ENCODE measurements at regions not wholly inside any gene's neighbourhood (a gene's known extent, or its start where the extent isn't known, plus 50 kb on each side); places are given as distances from the start of the nearest gene placed in this dataset.

DNA sequence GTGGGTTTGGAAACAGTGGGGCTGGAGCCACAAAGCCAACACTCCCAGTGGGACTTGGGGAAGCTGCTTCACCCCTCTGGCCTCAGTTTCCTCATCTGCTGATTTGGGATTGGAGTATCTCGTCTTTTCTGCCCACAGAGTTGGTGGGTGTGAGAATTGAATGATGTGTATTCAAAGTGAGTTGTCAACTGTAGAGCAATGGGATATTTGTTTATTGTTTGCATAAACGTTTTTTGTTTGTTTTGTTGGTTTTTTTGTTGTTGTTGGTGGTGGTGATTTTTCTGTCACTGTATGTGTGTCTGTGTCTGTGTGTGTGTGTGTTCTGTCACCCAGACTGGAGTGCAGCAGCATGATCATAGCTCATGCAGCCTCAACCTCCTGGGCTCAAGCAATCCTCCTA is 542.0 kb downstream of the MIAT start:
- Histone ChIP-seq H3K9me3 (ENCODE audit: control insufficient read depth, low read length) (no peaks in the 10 kb centered on the region), H3K9ac (ENCODE audit: low read length) (no peak overlapping the region), H2BK120ac (ENCODE audit: low read depth, low read length) (no peak overlapping the region), H2BK5ac (ENCODE audit: low read depth, low read length, poor library complexity, severe bottlenecking) (no peak overlapping the region), H3K14ac (ENCODE audit: low read length in 2 of 2) (no peak overlapping the region), H3K36me3 (ENCODE audit: control insufficient read depth in 1 of 2, insufficient read depth in 2 of 2, low read depth in 1 of 2, low read length in 2 of 2) (no peaks in the 10 kb centered on the region), H2AK5ac (ENCODE audit: low read length, severe bottlenecking) (peak overlapping the region; percentile 47), H2BK15ac (ENCODE audit: low read depth, poor library complexity, severe bottlenecking) (no peak overlapping the region), H4K8ac (ENCODE audit: low read length) (no peak overlapping the region), H2BK12ac (ENCODE audit: low read length in 2 of 2) (no peak overlapping the region), H2AFZ (ENCODE audit: low read depth, low read length) (no peak overlapping the region), H3K4me2 (ENCODE audit: low read length, poor library complexity, severe bottlenecking) (no peak overlapping the region), H3K27ac (ENCODE audit: low read length, poor library complexity, severe bottlenecking) (no peak overlapping the region), H3K18ac (ENCODE audit: low read depth in 1 of 2, low read length in 2 of 2) (no peak overlapping the region), H3K4ac (ENCODE audit: low read depth in 1 of 2, low read length in 2 of 2) (no peak overlapping the region), H3K79me1 (replicated peaks; ENCODE audit: low read length, poor library complexity, severe bottlenecking) (no peaks in the 10 kb centered on the region), H3K23ac (ENCODE audit: low read length in 2 of 2) (no peak overlapping the region), H3K4me1 (ENCODE audit: control insufficient read depth, insufficient read depth, low read depth, low read length) (peaks cover 6% of the 10 kb centered on the region), H4K91ac (ENCODE audit: low read length) (no peak overlapping the region), H3K4me3 (ENCODE audit: insufficient read depth in 1 of 2, low read depth in 1 of 2, low read length in 2 of 2) (no peak overlapping the region), H3K27me3 (ENCODE audit: control insufficient read depth in 1 of 2, insufficient read depth in 1 of 2, low read length in 2 of 2) (peaks cover 0 to 53% of the 10 kb centered on the region in 2 experiments)
- WGBS = 83% methylated on average over 2 of the region's 2 CpGs
- DNase-seq = no peak

GRCh38 chr22:27201276-27201675 is 543.9 kb downstream of the MIAT start:
- Histone ChIP-seq H3K36me3 (ENCODE audit: control insufficient read depth in 1 of 2, insufficient read depth in 2 of 2, low read depth in 1 of 2, low read length in 2 of 2) (no peaks in the 10 kb centered on the region), H3K4ac (ENCODE audit: low read depth in 1 of 2, low read length in 2 of 2) (no peak overlapping the region), H3K14ac (ENCODE audit: low read length in 2 of 2) (no peak overlapping the region), H3K9me3 (ENCODE audit: control insufficient read depth, low read length) (no peaks in the 10 kb centered on the region), H4K8ac (ENCODE audit: low read length) (no peak overlapping the region), H3K23ac (ENCODE audit: low read length in 2 of 2) (no peak overlapping the region), H3K79me1 (replicated peaks; ENCODE audit: low read length, poor library complexity, severe bottlenecking) (no peaks in the 10 kb centered on the region), H2AK5ac (ENCODE audit: low read length, severe bottlenecking) (peak overlapping the region; percentile 46), H3K18ac (ENCODE audit: low read depth in 1 of 2, low read length in 2 of 2) (no peak overlapping the region), H3K4me3 (ENCODE audit: insufficient read depth in 1 of 2, low read depth in 1 of 2, low read length in 2 of 2) (no peak overlapping the region), H3K27me3 (ENCODE audit: control insufficient read depth in 1 of 2, insufficient read depth in 1 of 2, low read length in 2 of 2) (peaks cover 0 to 58% of the 10 kb centered on the region in 2 experiments), H2AFZ (ENCODE audit: low read depth, low read length) (no peak overlapping the region), H2BK15ac (ENCODE audit: low read depth, poor library complexity, severe bottlenecking) (no peak overlapping the region), H3K4me2 (ENCODE audit: low read length, poor library complexity, severe bottlenecking) (no peak overlapping the region), H3K27ac (ENCODE audit: low read length, poor library complexity, severe bottlenecking) (no peak overlapping the region), H2BK5ac (ENCODE audit: low read depth, low read length, poor library complexity, severe bottlenecking) (no peak overlapping the region), H2BK120ac (ENCODE audit: low read depth, low read length) (peak overlapping the region; percentile 27), H2BK12ac (ENCODE audit: low read length in 2 of 2) (no peak overlapping the region), H3K9ac (ENCODE audit: low read length) (no peak overlapping the region), H3K4me1 (ENCODE audit: control insufficient read depth, insufficient read depth, low read depth, low read length) (peaks cover 8% of the 10 kb centered on the region), H4K91ac (ENCODE audit: low read length) (no peak overlapping the region)
- DNase-seq = no peak
- WGBS = 100% methylated on average over 6 of the region's 10 CpGs

- Histone ChIP-seq H3K9me3 (ENCODE audit: control insufficient read depth, low read length) (no peaks in the 10 kb centered on the region), H4K8ac (ENCODE audit: low read length) (no peak overlapping the region), H2BK12ac (ENCODE audit: low read length in 2 of 2) (no peak overlapping the region), H2AFZ (ENCODE audit: low read depth, low read length) (no peak overlapping the region), H3K4me2 (ENCODE audit: low read length, poor library complexity, severe bottlenecking) (no peak overlapping the region), H4K91ac (ENCODE audit: low read length) (no peak overlapping the region), H3K9ac (ENCODE audit: low read length) (no peak overlapping the region), H3K4ac (ENCODE audit: low read depth in 1 of 2, low read length in 2 of 2) (peak overlapping the region in 1 of 2 experiments; percentile 27), H3K14ac (ENCODE audit: low read length in 2 of 2) (no peak overlapping the region), H3K4me1 (ENCODE audit: control insufficient read depth, insufficient read depth, low read depth, low read length) (peaks cover 12% of the 10 kb centered on the region), H2AK5ac (ENCODE audit: low read length, severe bottlenecking) (peak overlapping the region; percentile 72), H2BK5ac (ENCODE audit: low read depth, low read length, poor library complexity, severe bottlenecking) (no peak overlapping the region), H3K27me3 (ENCODE audit: control insufficient read depth in 1 of 2, insufficient read depth in 1 of 2, low read length in 2 of 2) (peaks cover 0 to 58% of the 10 kb centered on the region in 2 experiments), H3K27ac (ENCODE audit: low read length, poor library complexity, severe bottlenecking) (peak overlapping the region; percentile 64), H3K4me3 (ENCODE audit: insufficient read depth in 1 of 2, low read depth in 1 of 2, low read length in 2 of 2) (no peak overlapping the region), H3K23ac (ENCODE audit: low read length in 2 of 2) (no peak overlapping the region), H2BK120ac (ENCODE audit: low read depth, low read length) (peak overlapping the region; percentile 98), H3K36me3 (ENCODE audit: control insufficient read depth in 1 of 2, insufficient read depth in 2 of 2, low read depth in 1 of 2, low read length in 2 of 2) (no peaks in the 10 kb centered on the region), H3K18ac (ENCODE audit: low read depth in 1 of 2, low read length in 2 of 2) (peak overlapping the region; percentile 63 to 77), H2BK15ac (ENCODE audit: low read depth, poor library complexity, severe bottlenecking) (no peak overlapping the region), H3K79me1 (replicated peaks; ENCODE audit: low read length, poor library complexity, severe bottlenecking) (no peaks in the 10 kb centered on the region)
- DNase-seq = no peak
- WGBS = no CpG with 5 or more reads among the region's 3 CpGs
Measured at GRCh38 chr22:27201741-27202140, 544.4 kb downstream of the MIAT start.

GRCh38 chr22:27203276-27203660 is 545.9 kb downstream of the MIAT start:
- H3K4me1 ChIP-seq (ENCODE audit: control insufficient read depth, insufficient read depth, low read depth, low read length) = peaks cover 15% of the 10 kb centered on the region
- H3K79me1 ChIP-seq (replicated peaks; ENCODE audit: low read length, poor library complexity, severe bottlenecking) = no peaks in the 10 kb centered on the region
- H2BK120ac ChIP-seq (ENCODE audit: low read depth, low read length) = peak overlapping the region; percentile 97
- H3K27me3 ChIP-seq (ENCODE audit: control insufficient read depth in 1 of 2, insufficient read depth in 1 of 2, low read length in 2 of 2) = peaks cover 0 to 56% of the 10 kb centered on the region in 2 experiments
- H3K23ac ChIP-seq (ENCODE audit: low read length in 2 of 2) = peak overlapping the region in 1 of 2 experiments; percentile 29
- H3K36me3 ChIP-seq (ENCODE audit: control insufficient read depth in 1 of 2, insufficient read depth in 2 of 2, low read depth in 1 of 2, low read length in 2 of 2) = no peaks in the 10 kb centered on the region
- WGBS = 58% methylated on average over 1 of the region's 2 CpGs
- H2BK12ac ChIP-seq (ENCODE audit: low read length in 2 of 2) = peak overlapping the region; percentile 86 to 97
- peak overlapping the region; percentile 62 to 73 for H3K4ac ChIP-seq (ENCODE audit: low read depth in 1 of 2, low read length in 2 of 2)
- H2AFZ ChIP-seq (ENCODE audit: low read depth, low read length) = no peak overlapping the region
- peak overlapping the region; percentile 94 for H3K27ac ChIP-seq (ENCODE audit: low read length, poor library complexity, severe bottlenecking)
- H3K14ac ChIP-seq (ENCODE audit: low read length in 2 of 2) = peak overlapping the region in 1 of 2 experiments; percentile 13
- H3K4me3 ChIP-seq (ENCODE audit: insufficient read depth in 1 of 2, low read depth in 1 of 2, low read length in 2 of 2) = peak overlapping the region in 1 of 2 experiments; percentile 56
- H2AK5ac ChIP-seq (ENCODE audit: low read length, severe bottlenecking) = peak overlapping the region; percentile 70
- H2BK15ac ChIP-seq (ENCODE audit: low read depth, poor library complexity, severe bottlenecking) = no peak overlapping the region
- H4K8ac ChIP-seq (ENCODE audit: low read length) = peak overlapping the region; percentile 87
- H3K9me3 ChIP-seq (ENCODE audit: control insufficient read depth, low read length) = no peaks in the 10 kb centered on the region
- peak overlapping the region; percentile 78 for H2BK5ac ChIP-seq (ENCODE audit: low read depth, low read length, poor library complexity, severe bottlenecking)
- DNase-seq = no peak
- H4K91ac ChIP-seq (ENCODE audit: low read length) = peak overlapping the region; percentile 91
- H3K18ac ChIP-seq (ENCODE audit: low read depth in 1 of 2, low read length in 2 of 2) = peak overlapping the region; percentile 76 to 77
- H3K9ac ChIP-seq (ENCODE audit: low read length) = peak overlapping the region; percentile 43
- no peak overlapping the region for H3K4me2 ChIP-seq (ENCODE audit: low read length, poor library complexity, severe bottlenecking)
